GM12874 (cell line): ENCODE measurements at regions not wholly inside any gene's neighbourhood (a gene's known extent, or its start where the extent isn't known, plus 50 kb on each side); places are given as distances from the start of the nearest gene placed in this dataset.

ENCODE experiments used
- TF ChIP-seq, protein P1 (sequence below): IDR thresholded peaks from 2 replicates; pipeline ENCODE4 v1.5.1; 2011; ENCODE audit warnings: low read depth, mild to moderate bottlenecking, control low read depth, low read length, moderate library complexity; ENCODE audit not compliant: insufficient read depth

GRCh38 chr2:220455351-220455990 lies 828.0 kb downstream of the SLC4A3 start:
- TF ChIP-seq, protein P1, sequence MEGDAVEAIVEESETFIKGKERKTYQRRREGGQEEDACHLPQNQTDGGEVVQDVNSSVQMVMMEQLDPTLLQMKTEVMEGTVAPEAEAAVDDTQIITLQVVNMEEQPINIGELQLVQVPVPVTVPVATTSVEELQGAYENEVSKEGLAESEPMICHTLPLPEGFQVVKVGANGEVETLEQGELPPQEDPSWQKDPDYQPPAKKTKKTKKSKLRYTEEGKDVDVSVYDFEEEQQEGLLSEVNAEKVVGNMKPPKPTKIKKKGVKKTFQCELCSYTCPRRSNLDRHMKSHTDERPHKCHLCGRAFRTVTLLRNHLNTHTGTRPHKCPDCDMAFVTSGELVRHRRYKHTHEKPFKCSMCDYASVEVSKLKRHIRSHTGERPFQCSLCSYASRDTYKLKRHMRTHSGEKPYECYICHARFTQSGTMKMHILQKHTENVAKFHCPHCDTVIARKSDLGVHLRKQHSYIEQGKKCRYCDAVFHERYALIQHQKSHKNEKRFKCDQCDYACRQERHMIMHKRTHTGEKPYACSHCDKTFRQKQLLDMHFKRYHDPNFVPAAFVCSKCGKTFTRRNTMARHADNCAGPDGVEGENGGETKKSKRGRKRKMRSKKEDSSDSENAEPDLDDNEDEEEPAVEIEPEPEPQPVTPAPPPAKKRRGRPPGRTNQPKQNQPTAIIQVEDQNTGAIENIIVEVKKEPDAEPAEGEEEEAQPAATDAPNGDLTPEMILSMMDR, result no peak

- TF ChIP-seq, protein P1, result no peak
Observed at GRCh38 chr2:220458051-220458450, 830.6 kb downstream of the SLC4A3 start.

DNA sequence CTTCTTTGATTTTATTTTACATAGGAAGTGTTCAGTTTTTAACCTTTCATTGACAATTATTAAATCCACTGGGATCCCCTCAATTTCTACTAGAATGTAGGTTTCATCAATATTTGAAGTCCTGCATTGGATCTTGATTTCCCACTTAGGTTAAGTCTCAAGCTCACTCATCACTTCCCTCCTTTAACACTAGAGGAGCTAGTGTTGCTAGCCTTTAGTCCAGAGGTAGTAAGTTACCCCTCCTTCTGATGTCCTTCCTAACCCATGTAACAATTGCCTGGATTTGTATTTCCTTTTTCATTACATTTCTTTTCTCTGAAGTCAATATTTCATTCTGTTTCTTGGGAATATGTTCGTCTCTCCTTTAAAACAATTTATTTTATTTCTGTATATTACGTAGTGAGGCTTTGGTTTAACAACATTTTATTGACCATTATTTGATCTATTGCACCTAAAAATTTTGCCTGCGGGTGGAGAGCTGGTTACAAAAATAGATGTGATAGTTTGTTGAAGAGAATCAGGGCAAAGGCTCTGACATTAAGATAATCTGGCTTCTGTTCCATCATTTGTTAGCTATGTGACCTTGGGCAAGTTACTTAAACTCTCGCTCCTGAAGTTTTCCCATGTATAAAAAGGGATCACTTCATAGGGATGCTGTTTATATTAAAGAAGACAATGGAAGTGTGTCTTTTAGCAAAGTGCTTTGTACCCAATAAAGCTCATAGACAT lies 833.0 kb downstream of the SLC4A3 start:
- TF ChIP-seq, protein P1, result peak; percentile 18; the same call in 1 of the 2 replicates

DNA sequence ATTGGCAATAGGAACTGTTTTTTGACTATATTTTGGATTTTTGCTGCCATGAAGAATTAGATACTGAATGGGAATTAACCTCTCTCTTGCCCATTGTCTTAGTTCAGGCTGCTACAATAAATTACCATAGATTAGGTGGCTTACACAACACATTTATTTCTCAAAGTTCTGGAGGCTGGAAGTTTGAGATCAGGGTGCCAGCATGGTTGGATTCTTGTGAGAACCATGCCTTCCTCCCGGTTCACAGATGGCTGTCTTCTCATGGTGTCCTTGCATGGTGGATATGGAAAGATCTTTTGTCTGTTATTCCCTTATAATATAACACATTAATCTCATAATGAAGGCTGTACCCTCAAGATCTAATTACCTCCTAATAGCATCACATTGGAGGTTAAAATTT lies 836.4 kb downstream of the SLC4A3 start:
- TF ChIP-seq, protein P1, result no peak

- TF ChIP-seq, protein P1, result no peak
Observed at GRCh38 chr2:220465700-220466099, 838.3 kb downstream of the SLC4A3 start.

DNA sequence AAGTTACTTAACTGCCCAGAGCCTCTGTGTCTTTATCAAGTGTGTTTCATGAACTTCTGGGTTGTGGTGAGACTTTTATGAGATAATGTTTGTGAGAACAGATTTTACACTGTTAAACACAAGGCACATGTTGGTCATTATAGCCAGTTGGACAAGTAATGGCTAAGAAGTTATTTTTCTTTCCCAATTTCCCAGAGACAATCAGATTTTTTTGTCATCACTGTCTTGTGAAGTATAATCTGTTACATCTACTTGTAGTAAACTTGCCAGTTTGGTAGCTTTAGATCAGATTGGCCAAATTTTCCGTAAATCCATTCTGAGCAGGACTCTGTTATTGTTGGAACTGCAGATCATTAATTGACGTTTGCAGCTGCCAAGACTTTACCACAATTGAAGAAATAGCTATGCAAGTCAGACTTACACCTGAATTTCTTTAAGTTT lies 838.8 kb downstream of the SLC4A3 start:
- TF ChIP-seq, protein P1, result no peak

DNA sequence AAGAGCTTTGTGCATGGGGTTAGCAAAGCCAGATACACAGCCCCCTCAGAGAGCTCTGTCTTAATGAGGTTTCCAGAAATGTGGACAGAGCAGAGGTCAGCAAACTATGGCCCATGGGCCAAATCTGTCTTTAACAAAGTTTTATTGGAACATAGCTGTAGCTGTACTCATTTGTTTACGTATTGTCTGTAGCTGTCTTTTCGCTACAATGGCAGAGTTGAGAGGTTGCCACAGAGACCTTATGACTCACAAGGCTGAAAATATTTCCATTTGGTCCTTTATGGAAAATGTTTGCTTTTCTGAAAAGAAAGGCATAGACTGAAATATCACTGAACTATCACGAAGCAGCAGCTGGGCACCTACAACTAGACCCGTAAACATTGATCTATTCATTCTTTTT lies 841.8 kb downstream of the SLC4A3 start:
- TF ChIP-seq, protein P1, result no peak
